ENCODE measurements at regions not wholly inside any gene's neighbourhood (a gene's known extent, or its start where the extent isn't known, plus 50 kb on each side); places are given as distances from the start of the nearest gene placed in this dataset.
"Not testable (repeated sequence)": the region's sequence is repeated elsewhere in the genome, so short reads cannot be mapped to it uniquely, and the experiment has no call there.

DNA sequence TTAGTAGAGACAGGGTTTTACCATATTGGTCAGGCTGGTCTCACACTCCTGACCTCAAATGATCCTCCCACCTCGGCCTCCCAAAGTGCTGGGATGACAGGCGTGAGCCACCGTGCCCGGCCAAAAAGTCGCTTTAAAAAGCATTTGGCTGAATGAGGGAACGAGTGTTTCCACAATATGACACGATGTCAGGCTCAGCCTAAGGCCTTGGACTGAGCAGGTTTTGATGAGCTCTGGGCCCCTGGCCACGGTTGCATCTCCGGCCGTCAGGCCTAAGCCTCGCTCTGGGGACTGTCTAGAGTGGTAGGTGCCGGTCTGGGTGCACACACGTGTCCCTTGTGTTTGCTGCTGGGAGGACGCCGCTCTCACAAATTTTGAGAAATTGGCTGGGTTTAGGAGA, 120.3 kb downstream of the NPIPB11 start:
- H3K9me3 Mint-ChIP-seq, H3K27ac Mint-ChIP-seq, H3K4me3 Mint-ChIP-seq: not testable (repeated sequence)

DNA sequence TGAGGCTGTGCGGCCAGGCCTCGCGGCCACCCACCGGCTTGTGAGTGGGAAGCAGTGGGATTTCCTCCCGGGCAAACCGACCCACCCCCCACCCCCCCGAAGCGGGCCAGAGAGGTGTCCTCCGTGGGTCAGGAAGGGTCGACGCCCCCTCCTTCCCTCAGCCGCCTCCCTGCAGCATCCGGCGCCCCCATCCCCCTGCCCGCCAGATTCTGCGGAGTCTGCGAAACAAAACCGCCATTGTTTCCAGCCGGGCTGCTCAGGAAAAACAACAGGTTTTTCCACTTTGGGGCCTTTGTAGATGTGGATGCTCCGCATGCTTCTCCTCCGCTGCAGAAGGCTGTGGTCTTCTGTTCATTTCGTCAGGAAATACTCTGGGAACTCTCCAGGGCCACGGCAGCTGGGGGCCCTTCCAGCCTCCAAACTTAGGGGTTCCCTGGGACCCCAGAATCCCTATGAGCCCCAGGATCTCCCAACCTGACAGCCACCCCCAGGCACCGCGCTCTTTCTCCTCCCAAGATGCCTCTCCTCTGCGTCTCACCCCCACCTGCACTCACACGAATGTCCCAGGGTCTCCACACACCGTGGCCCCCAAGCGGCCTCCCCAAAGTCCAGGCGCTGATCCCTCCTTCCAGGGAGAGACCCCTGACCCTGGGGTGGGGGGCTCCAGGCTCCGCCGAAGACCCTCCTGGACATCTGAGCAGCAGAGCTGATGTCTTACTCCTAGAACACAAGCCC, 121.2 kb downstream of the NPIPB11 start:
- Mint-ChIP-seq H3K4me3 (peak overlapping the region; percentile 26), H3K36me3 (peaks cover 19% of the 10 kb centered on the region), H3K4me1 (peaks cover 33% of the 10 kb centered on the region), H3K27ac (peak overlapping the region; percentile 69)
- not testable (repeated sequence) for H3K9me3 Mint-ChIP-seq, H3K27me3 Mint-ChIP-seq, ATAC-seq

More for the DNA sequence above, 120.3 kb downstream of the NPIPB11 start:
- not testable (repeated sequence) for ATAC-seq, H3K27me3 Mint-ChIP-seq
- peaks cover 41% of the 10 kb centered on the region for H3K4me1 Mint-ChIP-seq
- peaks cover 19% of the 10 kb centered on the region for H3K36me3 Mint-ChIP-seq

DNA sequence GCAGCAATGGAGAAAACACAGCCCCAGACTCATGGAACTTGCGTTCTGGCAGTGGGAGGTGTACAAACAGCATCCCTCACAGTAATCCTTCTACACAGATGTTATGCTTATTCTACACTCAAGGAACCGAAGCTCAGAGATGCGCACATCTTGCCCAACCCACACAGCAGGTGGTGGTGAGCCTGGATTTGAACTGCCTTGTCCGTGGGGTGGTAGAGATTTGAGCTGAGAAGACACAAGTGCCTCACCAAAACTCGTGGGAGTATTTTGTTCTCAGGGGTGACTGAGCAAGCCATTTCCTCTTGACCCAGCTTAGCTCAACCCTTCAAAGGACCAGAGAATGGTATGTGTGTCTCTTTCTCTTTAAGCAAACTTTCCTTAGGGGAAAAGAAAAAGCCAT, 121.8 kb downstream of the NPIPB11 start:
- H3K27ac Mint-ChIP-seq = peak overlapping the region; percentile 69

DNA sequence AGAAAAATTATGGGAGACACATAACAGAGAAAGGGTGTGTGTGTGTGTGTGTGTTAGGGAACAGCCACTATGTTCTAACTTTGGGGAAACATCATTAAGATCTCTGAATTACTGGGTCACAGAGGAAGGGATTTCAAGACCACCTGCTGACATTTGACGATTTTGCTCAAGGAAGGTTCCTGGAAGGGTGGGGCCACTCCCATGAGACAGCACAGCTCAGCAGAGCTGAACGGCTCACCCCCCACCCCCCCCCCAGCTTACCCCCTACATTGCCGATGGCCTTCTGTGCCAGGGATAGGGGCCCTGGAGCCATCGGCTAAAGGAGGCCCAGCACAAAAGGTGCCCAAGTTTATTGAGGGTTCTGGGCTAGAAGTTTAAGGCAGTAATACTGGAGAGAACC, 122.4 kb downstream of the NPIPB11 start:
- not testable (repeated sequence) for H3K27me3 Mint-ChIP-seq, ATAC-seq, H3K9me3 Mint-ChIP-seq, H3K4me3 Mint-ChIP-seq
- H3K27ac Mint-ChIP-seq = peak overlapping the region; percentile 69
- H3K36me3 Mint-ChIP-seq = peaks cover 19% of the 10 kb centered on the region
- peaks cover 30% of the 10 kb centered on the region for H3K4me1 Mint-ChIP-seq

More for the DNA sequence above, 121.8 kb downstream of the NPIPB11 start:
- Mint-ChIP-seq H3K4me3 (peak overlapping the region; percentile 56), H3K4me1 (peaks cover 30% of the 10 kb centered on the region), H3K36me3 (peaks cover 19% of the 10 kb centered on the region)
- ATAC-seq = peak; percentile 84
- H3K9me3 Mint-ChIP-seq, H3K27me3 Mint-ChIP-seq: not testable (repeated sequence)

DNA sequence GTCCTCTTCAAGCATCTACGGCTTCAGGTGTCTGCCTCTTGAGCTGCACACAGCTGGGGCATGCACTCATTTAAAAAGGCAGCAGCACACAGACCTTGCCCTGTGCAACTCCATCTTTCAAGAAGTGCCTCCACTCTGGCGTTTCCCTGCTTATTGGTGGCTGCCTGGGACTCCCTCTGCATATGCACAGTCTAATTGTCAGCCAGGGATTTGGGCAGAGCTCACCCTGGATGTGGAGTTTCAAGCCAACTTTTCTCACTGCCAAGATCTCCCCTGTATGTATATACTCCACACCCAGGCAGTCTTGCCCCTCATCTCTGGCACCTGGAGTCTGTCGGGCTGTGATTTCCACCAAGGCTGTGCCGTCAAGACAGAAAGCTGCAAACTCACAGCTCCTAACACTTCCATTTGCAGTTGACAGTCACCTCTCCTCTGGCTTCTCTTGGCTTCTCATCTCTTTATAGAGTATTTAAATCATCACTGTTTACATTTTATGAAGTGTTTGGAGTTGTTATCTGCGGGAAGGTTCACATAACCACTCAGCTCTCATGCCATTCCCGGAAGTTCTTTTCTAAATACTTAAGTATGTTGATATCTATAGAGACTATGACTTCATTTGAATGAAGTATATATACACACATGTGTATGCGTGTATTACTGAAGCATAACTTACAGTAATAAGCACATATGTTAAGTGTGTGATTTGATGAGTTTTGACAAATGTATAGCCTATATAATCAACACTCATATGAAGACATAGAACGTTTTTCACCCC, 128.2 kb downstream of the NPIPB11 start:
- not testable (repeated sequence) for H3K27me3 Mint-ChIP-seq, H3K9me3 Mint-ChIP-seq, ATAC-seq, H3K4me3 Mint-ChIP-seq, H3K4me1 Mint-ChIP-seq, H3K27ac Mint-ChIP-seq
- peaks cover 19% of the 10 kb centered on the region for H3K36me3 Mint-ChIP-seq

DNA sequence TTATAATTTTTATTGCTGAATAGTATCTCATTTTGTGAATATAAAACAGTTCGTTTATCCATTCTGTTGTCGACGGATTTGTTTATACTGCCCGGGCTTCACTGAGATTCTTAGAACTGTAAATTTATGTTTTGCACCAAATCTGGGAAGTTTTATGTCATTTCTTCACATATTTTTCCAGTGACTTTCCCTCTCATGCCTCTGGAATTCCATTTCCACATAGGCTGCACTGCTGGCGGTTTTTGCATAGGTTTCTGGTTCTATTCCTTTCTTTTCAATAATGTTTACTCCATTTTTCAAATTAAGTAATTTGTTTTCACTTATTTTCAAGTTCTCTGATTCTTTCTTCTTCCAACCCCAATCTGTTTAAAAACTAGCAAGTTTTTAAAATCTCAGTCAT, 130.1 kb downstream of the NPIPB11 start:
- H3K36me3 Mint-ChIP-seq, H3K27ac Mint-ChIP-seq, ATAC-seq, H3K4me1 Mint-ChIP-seq, H3K27me3 Mint-ChIP-seq, H3K4me3 Mint-ChIP-seq, H3K9me3 Mint-ChIP-seq: not testable (repeated sequence)

DNA sequence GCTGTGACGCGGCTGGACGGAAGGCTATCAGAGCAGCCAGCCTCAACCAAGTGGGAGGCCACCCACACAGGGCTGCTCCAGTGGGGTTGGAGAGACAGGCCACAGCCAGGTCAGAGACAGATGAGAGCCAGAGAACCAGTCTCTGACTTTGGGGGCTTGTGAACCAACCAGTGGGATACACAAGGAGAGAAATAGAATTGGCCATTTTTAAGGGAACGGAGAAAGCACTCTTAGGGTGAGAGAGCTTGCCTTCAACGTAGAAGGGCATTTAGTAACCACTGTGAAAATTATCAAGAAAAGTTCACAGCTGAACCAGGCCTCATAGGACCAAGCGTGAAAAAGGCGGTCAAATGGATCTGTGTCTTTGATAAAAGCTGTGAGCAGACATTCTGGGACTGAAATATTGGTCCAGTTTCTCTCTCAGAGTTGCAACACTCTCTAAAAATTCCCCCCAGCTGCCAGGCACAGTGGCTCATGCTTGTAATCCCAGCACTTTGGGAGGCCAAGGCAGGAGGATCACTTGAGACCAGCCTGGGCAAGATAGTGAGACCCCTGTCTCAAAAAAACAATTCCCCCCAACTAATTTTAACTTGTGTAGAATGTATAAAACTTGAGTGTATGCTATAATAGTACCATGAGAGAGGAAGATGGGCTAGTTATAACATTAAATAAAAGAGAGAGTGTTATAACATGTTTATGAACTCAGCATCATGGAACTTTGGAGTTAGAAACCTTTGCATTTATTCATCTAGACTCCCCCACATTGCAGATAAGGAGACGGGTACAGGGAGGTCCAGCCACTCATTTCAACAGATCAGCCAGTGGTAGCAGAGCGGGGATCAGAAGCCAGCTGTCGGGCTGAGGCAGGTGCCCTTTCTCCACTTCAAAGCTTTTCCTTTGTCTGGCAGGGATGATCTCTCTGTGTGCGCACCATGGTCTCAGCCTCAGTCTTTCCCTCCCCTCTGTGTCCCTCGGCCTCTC, 132.2 kb downstream of the NPIPB11 start:
- ATAC-seq = peak; percentile 45
- H3K27ac Mint-ChIP-seq, H3K4me1 Mint-ChIP-seq, H3K27me3 Mint-ChIP-seq, H3K36me3 Mint-ChIP-seq, H3K9me3 Mint-ChIP-seq, H3K4me3 Mint-ChIP-seq: not testable (repeated sequence)

DNA sequence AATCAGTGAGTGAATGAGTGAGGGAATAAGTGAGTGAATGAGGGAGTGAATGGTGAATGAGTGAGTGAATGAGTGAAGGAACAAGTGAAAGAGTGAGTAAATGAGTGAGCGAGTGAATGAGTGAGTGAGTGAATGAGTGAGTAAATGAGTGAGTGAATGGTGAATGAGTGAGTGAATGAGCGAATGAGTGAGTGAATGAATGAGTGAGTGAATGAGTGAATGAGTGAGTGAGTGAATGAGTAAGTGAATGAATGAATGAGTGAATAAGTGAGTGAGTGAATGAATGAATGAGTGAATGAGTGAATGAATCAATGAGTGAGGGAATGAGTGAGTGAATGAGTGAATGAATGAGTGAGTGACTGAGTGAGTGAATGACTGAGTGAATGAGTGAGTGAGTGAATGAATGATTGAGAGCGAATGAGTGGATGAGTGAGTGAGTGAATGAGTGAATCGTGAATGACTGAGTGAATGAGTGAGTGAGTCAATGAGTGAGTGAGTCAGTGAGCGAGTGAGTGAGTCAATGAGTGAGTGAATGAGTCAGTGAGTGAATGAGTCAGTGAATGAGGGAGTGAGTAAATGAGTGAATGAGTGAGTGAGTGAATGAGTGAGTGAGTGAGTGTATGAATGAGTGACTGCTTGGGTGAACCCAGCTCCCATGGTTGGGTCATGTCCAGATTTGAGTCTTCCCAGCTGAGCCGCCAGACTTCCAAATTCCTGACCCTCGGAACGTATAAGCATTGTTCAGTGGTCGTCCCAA, 133.0 kb downstream of the NPIPB11 start:
- not testable (repeated sequence) for H3K27me3 Mint-ChIP-seq, H3K9me3 Mint-ChIP-seq, H3K36me3 Mint-ChIP-seq, ATAC-seq, H3K27ac Mint-ChIP-seq, H3K4me1 Mint-ChIP-seq, H3K4me3 Mint-ChIP-seq

DNA sequence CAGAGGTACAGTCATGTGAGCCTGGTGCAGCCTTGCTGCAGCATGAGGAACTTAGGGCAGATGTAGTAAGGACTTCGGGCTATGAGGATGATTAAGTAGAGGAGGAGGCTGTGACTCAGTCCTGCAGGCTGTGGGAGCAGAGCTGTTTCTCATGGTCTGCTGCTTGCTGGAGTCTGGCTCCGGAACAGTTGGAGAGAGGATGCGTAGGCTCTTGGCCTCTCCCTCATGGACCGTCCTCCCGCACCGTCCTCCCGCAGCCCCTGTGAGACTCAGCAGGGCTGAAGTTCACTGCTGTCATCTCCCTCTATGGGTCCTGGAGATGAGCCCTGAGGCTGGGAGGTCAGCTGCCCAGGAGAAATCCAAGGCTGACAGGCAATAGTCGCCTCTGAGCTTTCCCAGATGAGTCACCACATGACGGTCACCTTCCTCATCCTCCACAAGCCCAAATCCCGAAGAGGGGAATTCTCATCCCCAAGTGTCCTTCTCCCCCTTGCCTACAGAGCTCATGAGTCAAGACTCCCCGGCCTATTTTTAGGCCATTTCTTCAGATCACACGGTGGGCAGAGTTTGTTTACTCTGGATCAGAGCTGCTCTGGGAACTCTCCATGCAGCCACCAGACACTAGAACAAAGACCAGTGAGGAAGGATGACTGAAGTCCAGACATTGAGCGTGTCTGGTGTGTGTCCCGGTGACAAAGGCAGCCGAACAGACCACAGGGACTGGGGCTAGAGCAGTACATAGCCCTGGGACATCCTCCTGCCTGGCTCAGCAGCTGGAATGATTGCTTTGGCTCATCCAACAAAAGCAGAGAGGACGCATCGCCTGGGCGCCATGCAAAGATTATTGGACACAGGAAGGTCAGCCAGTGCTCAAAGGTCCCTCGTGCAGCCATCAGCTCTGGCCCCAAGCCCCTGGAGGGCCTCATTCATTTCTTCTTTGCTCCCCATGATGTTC, 134.5 kb downstream of the NPIPB11 start:
- ATAC-seq, H3K27ac Mint-ChIP-seq, H3K27me3 Mint-ChIP-seq, H3K9me3 Mint-ChIP-seq, H3K4me1 Mint-ChIP-seq, H3K4me3 Mint-ChIP-seq, H3K36me3 Mint-ChIP-seq: not testable (repeated sequence)

DNA sequence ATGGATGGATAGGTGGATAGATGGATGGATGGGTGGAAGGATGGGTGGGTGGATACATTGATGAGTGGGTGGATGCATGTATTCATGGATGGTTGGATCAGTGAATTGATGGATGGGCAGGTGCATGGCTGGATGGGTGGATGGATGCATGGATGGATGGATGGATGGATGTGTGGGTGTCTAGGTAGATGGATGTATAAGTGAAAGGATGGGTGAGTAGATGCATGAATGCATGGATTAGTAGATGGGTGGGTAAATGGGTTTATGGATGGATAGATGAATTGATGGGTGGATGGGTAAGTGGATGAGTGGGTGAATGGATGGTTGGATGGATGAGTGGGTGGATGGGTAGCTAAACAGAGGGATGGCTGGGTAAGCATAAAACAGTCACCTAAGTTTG, 135.6 kb downstream of the NPIPB11 start:
- H3K9me3 Mint-ChIP-seq, ATAC-seq, H3K4me1 Mint-ChIP-seq, H3K36me3 Mint-ChIP-seq, H3K4me3 Mint-ChIP-seq, H3K27me3 Mint-ChIP-seq, H3K27ac Mint-ChIP-seq: not testable (repeated sequence)

DNA sequence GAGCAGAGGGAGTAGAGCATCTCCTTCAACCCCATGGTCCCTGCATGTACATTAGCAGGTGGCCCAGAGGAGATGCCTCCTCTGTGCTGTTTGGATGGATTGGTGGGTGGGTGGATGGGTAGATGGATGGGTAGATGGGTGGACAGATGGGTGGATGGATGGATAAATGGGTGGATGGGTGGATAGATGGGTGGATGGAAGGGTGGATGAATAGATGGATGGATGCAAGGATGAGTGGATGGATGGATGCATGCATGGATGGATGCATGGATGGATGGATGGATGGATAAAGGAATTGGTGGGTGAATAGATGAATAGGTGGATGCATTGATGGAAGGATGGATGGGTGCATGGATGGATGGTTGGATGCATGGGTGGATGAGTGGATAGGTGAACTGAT, 136.5 kb downstream of the NPIPB11 start:
- H3K4me1 Mint-ChIP-seq, H3K36me3 Mint-ChIP-seq, H3K4me3 Mint-ChIP-seq, ATAC-seq, H3K9me3 Mint-ChIP-seq, H3K27me3 Mint-ChIP-seq, H3K27ac Mint-ChIP-seq: not testable (repeated sequence)

DNA sequence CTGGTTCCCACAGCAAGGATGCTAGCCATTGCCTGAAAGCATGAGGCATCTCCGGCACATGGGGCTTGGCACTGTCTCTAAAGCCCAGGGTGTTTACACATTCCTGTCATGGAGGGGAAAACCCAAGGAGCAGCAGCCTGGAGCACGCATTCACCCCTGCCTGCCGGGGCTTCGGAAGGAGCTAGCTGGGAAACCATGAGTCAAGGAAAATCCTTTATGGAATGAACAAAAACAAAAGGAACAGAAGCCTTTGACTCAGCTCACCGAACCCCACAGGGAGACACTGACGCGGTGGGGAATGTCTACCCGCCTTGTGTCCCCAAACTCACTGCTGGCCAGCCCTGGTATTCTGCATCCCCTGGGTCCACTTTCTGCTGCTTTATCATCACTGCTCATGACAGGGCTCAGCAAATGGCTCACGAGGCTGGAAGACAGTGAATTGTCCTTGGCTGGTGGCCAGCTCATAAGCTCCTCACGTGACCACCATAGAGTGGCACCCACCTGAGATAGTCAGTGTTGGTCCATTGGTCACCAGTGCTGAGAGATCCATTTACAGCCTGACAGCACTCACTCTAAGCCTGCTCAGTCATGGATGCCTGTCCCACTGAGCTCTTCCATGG, 137.2 kb downstream of the NPIPB11 start:
- H3K27ac Mint-ChIP-seq, H3K9me3 Mint-ChIP-seq: not testable (repeated sequence)
- H3K36me3 Mint-ChIP-seq = peaks cover 11% of the 10 kb centered on the region

DNA sequence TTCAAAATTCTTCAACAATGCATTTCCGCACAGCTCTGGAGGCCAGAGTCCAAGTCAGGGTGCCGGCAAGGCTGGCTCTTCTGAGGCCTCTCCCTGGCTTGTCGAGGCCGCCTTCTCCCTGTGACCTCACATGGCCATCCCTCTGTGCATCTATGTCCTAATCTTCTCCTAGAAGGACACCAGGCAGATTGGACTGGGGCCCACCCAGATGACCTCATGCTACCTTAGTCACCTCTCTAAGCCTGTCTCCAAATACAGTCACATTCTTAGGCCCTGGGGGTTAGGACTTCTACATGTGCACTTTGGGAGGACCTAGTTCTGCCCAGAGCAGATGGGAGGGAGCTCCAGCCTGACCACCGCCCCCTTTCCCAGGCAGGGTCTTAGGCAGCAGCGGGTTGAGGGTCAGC, 137.7 kb downstream of the NPIPB11 start:
- H3K9me3 Mint-ChIP-seq, H3K4me3 Mint-ChIP-seq, ATAC-seq, H3K27ac Mint-ChIP-seq, H3K27me3 Mint-ChIP-seq: not testable (repeated sequence)
- H3K4me1 Mint-ChIP-seq = peaks cover 14% of the 10 kb centered on the region
- H3K36me3 Mint-ChIP-seq = peaks cover 15% of the 10 kb centered on the region

More for the DNA sequence above, 137.2 kb downstream of the NPIPB11 start:
- H3K27me3 Mint-ChIP-seq, H3K4me3 Mint-ChIP-seq, ATAC-seq: not testable (repeated sequence)
- H3K4me1 Mint-ChIP-seq = peaks cover 10% of the 10 kb centered on the region
